Muscle of leg (tissue), 3 donors: ENCODE measurements at regions not wholly inside any gene's neighbourhood (a gene's known extent, or its start where the extent isn't known, plus 50 kb on each side); places are given as distances from the start of the nearest gene placed in this dataset.

Experiments used
- DNase-seq: peaks from one replicate; pipeline ENCODE4 v3.0.0; 2013
- H3K27ac ChIP-seq: one replicate; pipeline ENCODE4 v1.5.1; 2013; ENCODE audit warnings: mild to moderate bottlenecking, low read length, control low read depth
- H3K27me3 ChIP-seq: one replicate; pipeline ENCODE4 v1.6.1; 2013; ENCODE audit warnings: low read length; ENCODE audit not compliant: control insufficient read depth, insufficient read depth
- H3K36me3 ChIP-seq: one replicate; pipeline ENCODE4 v1.6.1; 2013; ENCODE audit warnings: low read length; ENCODE audit not compliant: control insufficient read depth, insufficient read depth
- H3K4me1 ChIP-seq: one replicate; pipeline ENCODE4 v1.6.1; 2013; ENCODE audit warnings: low read length; ENCODE audit not compliant: control insufficient read depth, insufficient read depth
- H3K4me3 ChIP-seq: one replicate; pipeline ENCODE4 v1.5.1; 2013; ENCODE audit warnings: low read length, control low read depth
- H3K9me3 ChIP-seq: replicated peaks from 2 replicates; pipeline ENCODE4 v1.6.1; 2013; ENCODE audit warnings: low read depth, low read length; ENCODE audit not compliant: control insufficient read depth
- WGBS: methylation state at CpG from one replicate; pipeline ENCODE4 v1.1.5; 2013; ENCODE audit warnings: missing lambda C conversion rate; ENCODE audit not compliant: insufficient coverage; 5-methylcytosine and 5-hydroxymethylcytosine counted together

GRCh38 chr5:133685402-133686018 lies 73.2 kb upstream of the FSTL4 start:
- WGBS: 60% methylated on average over 7 of the region's 8 CpGs
- Histone ChIP-seq H3K27ac (no peak overlapping the region), H3K4me1 (no peaks in the 10 kb centered on the region), H3K4me3 (no peak overlapping the region), H3K9me3 (no peaks in the 10 kb centered on the region), H3K27me3 (peaks cover 23% of the 10 kb centered on the region), H3K36me3 (no peaks in the 10 kb centered on the region)
- no peak for DNase-seq

DNA sequence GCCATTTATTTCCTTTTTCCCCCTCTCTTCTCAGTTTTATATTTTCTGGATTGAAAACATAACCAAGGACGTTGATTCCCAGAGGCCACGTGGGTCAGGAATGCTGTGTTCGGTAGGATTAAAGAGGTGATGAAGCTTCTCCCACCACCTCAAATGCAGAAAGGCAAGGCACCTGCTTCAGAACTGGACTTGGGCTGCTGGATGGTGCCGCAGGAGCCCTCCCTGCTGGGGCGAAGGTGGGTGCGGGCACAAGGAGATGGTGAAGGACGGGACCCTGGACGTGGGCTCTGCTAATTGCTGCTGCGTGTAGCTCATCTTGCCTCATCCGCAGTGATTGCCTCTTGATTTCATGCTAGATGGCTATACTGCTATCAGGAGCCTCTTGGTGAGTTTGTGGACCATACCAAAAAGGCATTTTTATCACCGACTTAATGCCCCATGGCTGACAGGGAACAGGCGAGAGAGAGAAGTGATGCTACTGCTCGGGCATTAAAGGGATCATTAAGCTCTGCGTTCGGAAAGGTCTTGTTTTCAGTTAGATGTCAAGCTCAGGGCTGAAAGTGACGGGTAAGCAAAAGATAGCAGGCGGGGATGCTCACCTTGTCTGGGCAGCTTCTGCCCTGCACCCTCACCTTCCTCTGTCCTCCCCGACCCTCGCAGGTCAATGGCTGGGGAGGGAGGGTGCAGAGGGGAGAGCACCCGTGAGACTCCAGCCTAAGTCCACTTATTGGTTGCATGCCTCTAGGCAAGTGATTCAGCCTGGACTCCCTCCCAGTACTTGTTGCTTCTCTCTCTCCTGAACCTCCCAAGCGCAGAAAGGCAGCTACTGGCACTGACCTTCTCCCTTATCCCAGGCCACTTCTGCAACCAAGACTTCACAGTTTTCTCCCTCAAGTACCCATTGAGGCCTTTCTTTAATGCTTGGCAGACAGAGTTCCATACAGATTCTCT lies 71.6 kb upstream of the FSTL4 start:
- WGBS: 80% methylated on average over 14 of the region's 21 CpGs
- H3K36me3 ChIP-seq: no peaks in the 10 kb centered on the region
- H3K27me3 ChIP-seq: peaks cover 19% of the 10 kb centered on the region
- no peak for DNase-seq
- no peaks in the 10 kb centered on the region for H3K4me1 ChIP-seq
- no peaks in the 10 kb centered on the region for H3K9me3 ChIP-seq
- no peak overlapping the region for H3K4me3 ChIP-seq
- no peak overlapping the region for H3K27ac ChIP-seq

DNA sequence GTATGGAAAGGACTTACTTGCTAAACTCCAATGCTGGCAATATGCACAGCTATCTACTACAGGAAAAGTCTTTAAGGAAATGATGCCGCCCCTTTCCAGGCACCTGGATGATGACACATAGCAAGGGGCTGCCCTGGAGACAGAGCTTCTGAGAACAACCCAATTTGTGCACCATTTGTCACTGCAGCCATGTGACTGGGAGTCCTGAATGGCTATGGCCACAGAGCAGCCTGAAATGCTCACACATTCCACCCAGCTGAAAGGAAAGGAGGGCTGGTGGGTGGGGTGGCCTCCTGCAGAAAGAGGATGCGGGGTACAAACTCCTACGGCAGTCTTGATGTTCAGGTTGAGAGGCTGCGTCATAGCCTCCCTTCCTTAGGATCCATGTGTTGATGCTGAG lies 70.1 kb upstream of the FSTL4 start:
- Histone ChIP-seq H3K4me1 (no peaks in the 10 kb centered on the region), H3K27ac (no peak overlapping the region), H3K36me3 (no peaks in the 10 kb centered on the region), H3K27me3 (peaks cover 16% of the 10 kb centered on the region), H3K4me3 (no peak overlapping the region), H3K9me3 (no peaks in the 10 kb centered on the region)
- 74% methylated on average over 3 of the region's 4 CpGs for WGBS
- DNase-seq: no peak

- H3K9me3 ChIP-seq: no peaks in the 10 kb centered on the region
- no CpG with 5 or more reads among the region's 2 CpGs for WGBS
- H3K27ac ChIP-seq: no peak overlapping the region
- no peaks in the 10 kb centered on the region for H3K4me1 ChIP-seq
- no peak overlapping the region for H3K4me3 ChIP-seq
- peaks cover 14% of the 10 kb centered on the region for H3K27me3 ChIP-seq
- no peak for DNase-seq
- no peaks in the 10 kb centered on the region for H3K36me3 ChIP-seq
These were observed 69.6 kb upstream of the FSTL4 start for GRCh38 chr5:133681896-133682295.

GRCh38 chr5:133680830-133681565 lies 68.7 kb upstream of the FSTL4 start:
- peaks cover 11% of the 10 kb centered on the region for H3K27me3 ChIP-seq
- no peaks in the 10 kb centered on the region for H3K4me1 ChIP-seq
- peak; percentile 15 for DNase-seq
- H3K4me3 ChIP-seq: no peak overlapping the region
- no peaks in the 10 kb centered on the region for H3K9me3 ChIP-seq
- no peak overlapping the region for H3K27ac ChIP-seq
- 52% methylated on average over 7 of the region's 12 CpGs for WGBS
- no peaks in the 10 kb centered on the region for H3K36me3 ChIP-seq

DNA sequence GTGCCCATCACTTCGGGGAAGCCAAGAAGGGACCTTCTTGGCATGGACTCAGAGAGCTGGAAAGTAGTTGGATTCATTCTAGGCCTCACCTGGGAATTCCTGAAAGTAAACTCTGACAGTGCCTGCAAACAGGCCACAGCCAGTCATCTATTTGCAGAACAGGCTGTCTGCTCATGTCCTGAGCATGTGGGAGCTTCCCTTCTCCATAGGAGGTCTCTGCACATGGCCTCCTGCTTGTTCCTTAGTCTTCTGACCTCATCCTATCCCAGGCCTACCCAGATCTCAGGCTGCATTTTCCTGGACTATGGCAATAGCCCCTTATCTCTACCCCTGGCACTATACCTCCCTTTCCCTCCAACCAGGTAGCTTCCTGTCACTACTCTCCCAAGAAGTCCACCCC lies 67.2 kb upstream of the FSTL4 start:
- no peaks in the 10 kb centered on the region for H3K36me3 ChIP-seq
- H3K4me1 ChIP-seq: no peaks in the 10 kb centered on the region
- no peak overlapping the region for H3K4me3 ChIP-seq
- DNase-seq: no peak
- H3K27me3 ChIP-seq: peaks cover 7% of the 10 kb centered on the region
- no peaks in the 10 kb centered on the region for H3K9me3 ChIP-seq
- 89% methylated on average over 1 of the region's 1 CpG for WGBS
- H3K27ac ChIP-seq: no peak overlapping the region

- DNase-seq: no peak
- 50% methylated on average over 2 of the region's 13 CpGs for WGBS
- Histone ChIP-seq H3K36me3 (no peaks in the 10 kb centered on the region), H3K4me1 (no peaks in the 10 kb centered on the region), H3K27me3 (peaks cover 6% of the 10 kb centered on the region), H3K27ac (no peak overlapping the region), H3K4me3 (no peak overlapping the region), H3K9me3 (no peaks in the 10 kb centered on the region)
These were observed 63.2 kb upstream of the FSTL4 start for GRCh38 chr5:133675376-133676154.

DNA sequence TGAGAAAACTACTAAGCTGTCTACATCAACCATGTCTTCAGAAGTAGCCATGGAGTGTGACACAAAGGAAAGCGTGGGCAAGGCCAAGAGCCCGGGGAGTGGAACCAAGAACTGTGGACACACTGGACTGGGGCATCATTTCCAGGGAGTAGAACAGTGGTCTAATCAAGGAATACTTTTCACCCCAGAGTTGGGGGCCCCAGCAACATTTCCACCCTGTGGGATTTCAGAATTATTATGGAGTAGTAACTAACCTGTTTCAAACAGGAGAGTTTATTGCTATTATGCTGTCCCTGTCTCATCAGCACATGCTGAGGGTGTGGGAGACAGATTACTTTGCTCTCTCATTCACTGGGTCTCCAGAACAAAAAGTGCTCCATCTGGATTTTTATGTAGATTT lies 58.0 kb upstream of the FSTL4 start:
- no peak for DNase-seq
- WGBS: no CpG with 5 or more reads among the region's 2 CpGs
- H3K9me3 ChIP-seq: no peaks in the 10 kb centered on the region
- no peak overlapping the region for H3K27ac ChIP-seq
- no peaks in the 10 kb centered on the region for H3K36me3 ChIP-seq
- H3K4me3 ChIP-seq: no peak overlapping the region
- peaks cover 5% of the 10 kb centered on the region for H3K27me3 ChIP-seq
- H3K4me1 ChIP-seq: no peaks in the 10 kb centered on the region

DNA sequence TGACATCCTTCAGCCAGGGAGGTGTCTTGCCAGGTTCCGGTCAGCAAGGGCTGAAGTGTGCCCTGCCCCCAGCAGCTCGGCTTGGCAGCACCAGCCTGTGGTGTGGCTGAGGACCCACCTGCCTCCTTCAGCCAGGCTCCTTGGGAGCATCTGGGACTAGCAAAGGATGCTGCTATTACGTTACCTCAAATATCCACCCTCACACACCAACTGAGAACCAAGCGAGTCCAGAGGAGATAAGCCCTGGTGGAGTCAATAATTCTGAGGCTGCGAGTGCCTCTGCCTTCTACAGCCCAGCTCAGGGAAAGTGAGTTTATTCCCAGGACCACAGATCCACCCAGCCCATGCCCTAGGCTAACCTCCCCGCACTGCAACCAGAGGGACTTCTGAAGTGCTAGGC lies 57.1 kb upstream of the FSTL4 start:
- H3K27me3 ChIP-seq: peaks cover 5% of the 10 kb centered on the region

More for the DNA sequence above, 57.1 kb upstream of the FSTL4 start:
- Histone ChIP-seq H3K4me1 (no peaks in the 10 kb centered on the region), H3K36me3 (no peaks in the 10 kb centered on the region), H3K4me3 (no peak overlapping the region), H3K9me3 (no peaks in the 10 kb centered on the region), H3K27ac (no peak overlapping the region)
- DNase-seq: no peak
- WGBS: 91% methylated on average over 4 of the region's 6 CpGs
